H1 (cell line): ENCODE measurements at regions not wholly inside any gene's neighbourhood (a gene's known extent, or its start where the extent isn't known, plus 50 kb on each side); places are given as distances from the start of the nearest gene placed in this dataset.

Source experiments
- KDM4A ChIP-seq: IDR thresholded peaks from one replicate; pipeline ENCODE4 v1.7.1; 2012; ENCODE audit warnings: low read depth, mild to moderate bottlenecking, moderate library complexity, low read length, inconsistent platforms; ENCODE audit not compliant: severe bottlenecking

- no peak for TF ChIP-seq KDM4A
Observed at GRCh38 chr13:61765940-61766666, 350.5 kb upstream of the PCDH20 start (continued).
